ENCODE measurements at regions not wholly inside any gene's neighbourhood (a gene's known extent, or its start where the extent isn't known, plus 50 kb on each side); places are given as distances from the start of the nearest gene placed in this dataset.

DNA sequence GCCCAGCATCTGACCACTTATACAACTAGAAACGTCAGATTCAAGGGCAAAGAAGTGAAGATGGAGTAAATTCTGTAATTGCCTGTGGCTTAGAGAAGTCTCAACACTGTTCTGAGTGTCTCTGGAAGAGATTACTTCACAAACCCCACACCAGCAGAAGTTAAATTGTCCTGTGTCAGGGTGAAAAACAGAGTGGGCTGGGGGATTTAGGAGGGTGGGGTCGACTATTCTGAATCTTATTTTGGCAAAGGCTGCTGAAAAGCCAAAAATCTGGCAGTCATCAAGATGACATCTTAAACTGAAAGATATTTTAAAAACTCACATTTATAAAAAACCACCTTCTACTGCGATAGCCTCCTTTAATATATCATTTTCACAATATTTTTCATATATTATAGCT is 180.8 kb downstream of the KLHL28 start:
- Histone ChIP-seq H3K9me3 (ENCODE audit: control insufficient read depth, low read length) (no peaks in the 10 kb centered on the region), H3K4me1 (ENCODE audit: control insufficient read depth, insufficient read depth, low read length) (peaks cover 5% of the 10 kb centered on the region), H3K4me3 (ENCODE audit: low read length) (no peak overlapping the region), H3K27ac (ENCODE audit: low read depth, low read length) (no peak overlapping the region), H3K9ac (ENCODE audit: extremely low read depth, low read length, poor library complexity, severe bottlenecking) (no peak overlapping the region), H3K36me3 (ENCODE audit: control insufficient read depth, insufficient read depth, low read length) (no peaks in the 10 kb centered on the region), H3K27me3 (ENCODE audit: control insufficient read depth, insufficient read depth, low read length, poor library complexity, severe bottlenecking) (no peaks in the 10 kb centered on the region)
- Mint-ChIP-seq H3K27ac (no peak overlapping the region), H3K27me3 (ENCODE audit: insufficient read depth) (no peaks in the 10 kb centered on the region), H3K9me3 (no peaks in the 10 kb centered on the region), H3K36me3 (ENCODE audit: low read depth) (no peaks in the 10 kb centered on the region), H3K4me1 (peaks cover 15% of the 10 kb centered on the region), H3K4me3 (no peak overlapping the region)
- TF ChIP-seq, protein P1, sequence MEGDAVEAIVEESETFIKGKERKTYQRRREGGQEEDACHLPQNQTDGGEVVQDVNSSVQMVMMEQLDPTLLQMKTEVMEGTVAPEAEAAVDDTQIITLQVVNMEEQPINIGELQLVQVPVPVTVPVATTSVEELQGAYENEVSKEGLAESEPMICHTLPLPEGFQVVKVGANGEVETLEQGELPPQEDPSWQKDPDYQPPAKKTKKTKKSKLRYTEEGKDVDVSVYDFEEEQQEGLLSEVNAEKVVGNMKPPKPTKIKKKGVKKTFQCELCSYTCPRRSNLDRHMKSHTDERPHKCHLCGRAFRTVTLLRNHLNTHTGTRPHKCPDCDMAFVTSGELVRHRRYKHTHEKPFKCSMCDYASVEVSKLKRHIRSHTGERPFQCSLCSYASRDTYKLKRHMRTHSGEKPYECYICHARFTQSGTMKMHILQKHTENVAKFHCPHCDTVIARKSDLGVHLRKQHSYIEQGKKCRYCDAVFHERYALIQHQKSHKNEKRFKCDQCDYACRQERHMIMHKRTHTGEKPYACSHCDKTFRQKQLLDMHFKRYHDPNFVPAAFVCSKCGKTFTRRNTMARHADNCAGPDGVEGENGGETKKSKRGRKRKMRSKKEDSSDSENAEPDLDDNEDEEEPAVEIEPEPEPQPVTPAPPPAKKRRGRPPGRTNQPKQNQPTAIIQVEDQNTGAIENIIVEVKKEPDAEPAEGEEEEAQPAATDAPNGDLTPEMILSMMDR (conservative IDR thresholded peaks at IDR 0.05), result no peak
- DNase-seq, result no peak
- 63 to 74% methylated on average over 2 to 3 of the region's 3 CpGs for WGBS, 2 experiments (ENCODE audit: insufficient coverage in 1 of 2, insufficient read length in 1 of 2)

DNA sequence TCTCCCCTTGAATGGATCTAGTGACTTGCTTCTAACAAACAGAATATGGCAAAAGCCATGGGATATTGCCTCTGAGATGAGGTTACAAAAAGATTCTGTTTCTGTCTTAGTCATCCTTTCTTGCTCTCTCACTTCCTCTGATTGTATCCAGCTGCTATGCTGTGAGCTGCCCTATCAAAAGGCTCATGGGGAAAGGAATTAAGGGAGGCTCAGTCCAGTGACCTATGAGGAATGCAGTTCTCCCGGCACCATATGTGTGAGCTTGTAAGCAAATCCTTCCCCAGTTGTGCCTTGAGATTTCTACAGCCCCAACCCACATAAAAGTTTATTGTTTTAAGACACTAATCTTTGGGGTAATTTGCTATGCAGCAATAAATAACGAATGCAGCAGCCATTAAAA is 183.1 kb downstream of the KLHL28 start:
- no peak overlapping the region for H3K4me3 Mint-ChIP-seq
- H3K27me3 ChIP-seq (ENCODE audit: control insufficient read depth, insufficient read depth, low read length, poor library complexity, severe bottlenecking), result no peaks in the 10 kb centered on the region
- H3K9ac ChIP-seq (ENCODE audit: extremely low read depth, low read length, poor library complexity, severe bottlenecking), result no peak overlapping the region
- H3K9me3 ChIP-seq (ENCODE audit: control insufficient read depth, low read length), result no peaks in the 10 kb centered on the region
- H3K4me1 Mint-ChIP-seq, result peaks cover 10% of the 10 kb centered on the region
- H3K27ac ChIP-seq (ENCODE audit: low read depth, low read length), result no peak overlapping the region
- peaks cover 5% of the 10 kb centered on the region for H3K4me1 ChIP-seq (ENCODE audit: control insufficient read depth, insufficient read depth, low read length)
- no peak overlapping the region for H3K4me3 ChIP-seq (ENCODE audit: low read length)
- H3K36me3 Mint-ChIP-seq (ENCODE audit: low read depth), result no peaks in the 10 kb centered on the region
- TF ChIP-seq, protein P1 (conservative IDR thresholded peaks at IDR 0.05), result no peak
- no peaks in the 10 kb centered on the region for H3K9me3 Mint-ChIP-seq
- DNase-seq, result no peak
- H3K27ac Mint-ChIP-seq, result no peak overlapping the region
- 95 to 100% methylated on average over 1 to 2 of the region's 2 CpGs for WGBS, 2 experiments (ENCODE audit: insufficient coverage in 1 of 2, insufficient read length in 1 of 2)
- no peaks in the 10 kb centered on the region for H3K27me3 Mint-ChIP-seq (ENCODE audit: insufficient read depth)
- no peaks in the 10 kb centered on the region for H3K36me3 ChIP-seq (ENCODE audit: control insufficient read depth, insufficient read depth, low read length)

DNA sequence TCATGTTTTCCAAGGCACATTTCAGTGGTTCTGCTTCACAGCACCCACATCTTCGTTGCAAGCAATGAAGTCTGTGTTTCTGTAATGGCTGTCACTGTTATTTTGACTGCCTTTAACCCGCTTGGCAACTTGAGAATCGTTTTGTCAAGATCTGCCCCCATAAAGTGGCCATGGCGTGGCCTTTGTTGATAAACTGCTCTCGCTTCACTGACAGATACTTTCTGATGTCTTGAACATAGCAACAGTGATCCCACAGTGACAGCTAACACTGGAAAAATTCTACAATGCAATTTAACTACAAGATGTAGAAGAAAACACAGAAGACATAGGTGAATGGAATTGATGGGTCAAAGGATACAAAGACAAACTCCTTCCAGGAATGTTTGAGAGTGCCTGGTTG is 184.2 kb downstream of the KLHL28 start:
- H3K9me3 ChIP-seq (ENCODE audit: control insufficient read depth, low read length), result no peaks in the 10 kb centered on the region
- Mint-ChIP-seq H3K4me3 (no peak overlapping the region), H3K36me3 (ENCODE audit: low read depth) (no peaks in the 10 kb centered on the region), H3K27ac (no peak overlapping the region), H3K4me1 (peaks cover under 1% of the 10 kb centered on the region), H3K27me3 (ENCODE audit: insufficient read depth) (no peaks in the 10 kb centered on the region), H3K9me3 (no peaks in the 10 kb centered on the region)
- H3K36me3 ChIP-seq (ENCODE audit: control insufficient read depth, insufficient read depth, low read length), result no peaks in the 10 kb centered on the region
- TF ChIP-seq, protein P1 (conservative IDR thresholded peaks at IDR 0.05), result no peak
- H3K4me3 ChIP-seq (ENCODE audit: low read length), result no peak overlapping the region
- no peak for DNase-seq
- H3K9ac ChIP-seq (ENCODE audit: extremely low read depth, low read length, poor library complexity, severe bottlenecking), result no peak overlapping the region
- no peaks in the 10 kb centered on the region for H3K27me3 ChIP-seq (ENCODE audit: control insufficient read depth, insufficient read depth, low read length, poor library complexity, severe bottlenecking)
- peaks cover 5% of the 10 kb centered on the region for H3K4me1 ChIP-seq (ENCODE audit: control insufficient read depth, insufficient read depth, low read length)
- H3K27ac ChIP-seq (ENCODE audit: low read depth, low read length), result no peak overlapping the region
- WGBS, 2 experiments (ENCODE audit: insufficient coverage in 1 of 2, insufficient read length in 1 of 2), result 89 to 93% methylated on average over 5 of the region's 5 CpGs
